ENCODE measurements at regions not wholly inside any gene's neighbourhood (a gene's known extent, or its start where the extent isn't known, plus 50 kb on each side); places are given as distances from the start of the nearest gene placed in this dataset.

DNA sequence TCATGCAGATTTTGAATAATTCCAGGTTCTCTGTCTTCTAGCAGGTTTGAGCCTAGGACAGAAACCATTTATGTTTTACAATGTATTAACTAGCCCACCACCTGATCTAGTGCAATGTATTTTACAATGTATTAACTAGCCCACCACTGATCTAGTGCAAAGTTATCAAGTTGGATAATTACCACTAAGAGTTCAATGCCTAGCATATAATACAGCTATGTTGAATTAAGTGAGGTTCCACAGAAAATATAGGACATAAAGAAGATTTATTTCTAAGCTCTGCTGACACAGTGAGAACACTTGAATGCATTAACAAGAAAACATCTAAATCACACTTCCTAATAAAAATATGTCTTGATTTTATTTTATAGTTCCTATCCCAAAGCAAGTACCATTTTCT lies 854.6 kb upstream of the NEGR1 start:
- TF ChIP-seq, protein P1, sequence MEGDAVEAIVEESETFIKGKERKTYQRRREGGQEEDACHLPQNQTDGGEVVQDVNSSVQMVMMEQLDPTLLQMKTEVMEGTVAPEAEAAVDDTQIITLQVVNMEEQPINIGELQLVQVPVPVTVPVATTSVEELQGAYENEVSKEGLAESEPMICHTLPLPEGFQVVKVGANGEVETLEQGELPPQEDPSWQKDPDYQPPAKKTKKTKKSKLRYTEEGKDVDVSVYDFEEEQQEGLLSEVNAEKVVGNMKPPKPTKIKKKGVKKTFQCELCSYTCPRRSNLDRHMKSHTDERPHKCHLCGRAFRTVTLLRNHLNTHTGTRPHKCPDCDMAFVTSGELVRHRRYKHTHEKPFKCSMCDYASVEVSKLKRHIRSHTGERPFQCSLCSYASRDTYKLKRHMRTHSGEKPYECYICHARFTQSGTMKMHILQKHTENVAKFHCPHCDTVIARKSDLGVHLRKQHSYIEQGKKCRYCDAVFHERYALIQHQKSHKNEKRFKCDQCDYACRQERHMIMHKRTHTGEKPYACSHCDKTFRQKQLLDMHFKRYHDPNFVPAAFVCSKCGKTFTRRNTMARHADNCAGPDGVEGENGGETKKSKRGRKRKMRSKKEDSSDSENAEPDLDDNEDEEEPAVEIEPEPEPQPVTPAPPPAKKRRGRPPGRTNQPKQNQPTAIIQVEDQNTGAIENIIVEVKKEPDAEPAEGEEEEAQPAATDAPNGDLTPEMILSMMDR (IDR thresholded peaks at IDR 0.05): no peak
- no peak for TF ChIP-seq EZH2 (IDR thresholded peaks at IDR 0.05; ENCODE audit: borderline replicate concordance, insufficient read depth, low read depth, low read length, poor library complexity, severe bottlenecking)

Measured in B cell (primary cell).